ENCODE measurements at regions not wholly inside any gene's neighbourhood (a gene's known extent, or its start where the extent isn't known, plus 50 kb on each side); places are given as distances from the start of the nearest gene placed in this dataset.

- H3K9me3 ChIP-seq, result no peaks in the 10 kb centered on the region
- TF ChIP-seq CTCF (IDR thresholded peaks at IDR 0.05), result no peak
- H3K27me3 ChIP-seq (ENCODE audit: insufficient read depth in 3 of 3, low read length in 2 of 3), result peaks cover 0 to 7% (median 0%) of the 10 kb centered on the region in 3 donors
- no peak overlapping the region for H3K27ac ChIP-seq
- no peak overlapping the region for H3K4me3 ChIP-seq
- H3K36me3 ChIP-seq (ENCODE audit: insufficient read depth in 1 of 2, low read depth in 1 of 2), result no peaks in the 10 kb centered on the region
- intact Hi-C loops (cut with DNase I), result no loop called here
- 63 to 86% (median 67%) methylated on average over 4 to 7 of the region's 7 CpGs for WGBS, 3 donors
- DNase-seq, result no peak
- ATAC-seq, result no peak
- H3K4me1 ChIP-seq, result no peaks in the 10 kb centered on the region
Observed at GRCh38 chrX:69015156-69015555, 150.1 kb downstream of the PJA1 start.

GRCh38 chrX:69014200-69014599, 151.1 kb downstream of the PJA1 start:
- ATAC-seq, result no peak
- H3K36me3 ChIP-seq (ENCODE audit: insufficient read depth in 1 of 2, low read depth in 1 of 2), result no peaks in the 10 kb centered on the region
- no peaks in the 10 kb centered on the region for H3K9me3 ChIP-seq
- no peak overlapping the region for H3K4me3 ChIP-seq
- TF ChIP-seq CTCF (IDR thresholded peaks at IDR 0.05), result no peak
- DNase-seq, result no peak
- WGBS, 3 donors, result 62 to 88% (median 87%) methylated on average over 2 of the region's 2 CpGs
- H3K27ac ChIP-seq, result no peak overlapping the region
- H3K27me3 ChIP-seq (ENCODE audit: insufficient read depth in 3 of 3, low read length in 2 of 3), result peaks cover 0 to 3% (median 0%) of the 10 kb centered on the region in 3 donors
- H3K4me1 ChIP-seq, result no peaks in the 10 kb centered on the region
- intact Hi-C loops (cut with DNase I), result no loop called here

- Histone ChIP-seq H3K27ac (no peak overlapping the region), H3K4me1 (no peaks in the 10 kb centered on the region), H3K4me3 (no peak overlapping the region), H3K36me3 (ENCODE audit: insufficient read depth in 1 of 2, low read depth in 1 of 2) (no peaks in the 10 kb centered on the region), H3K9me3 (no peaks in the 10 kb centered on the region), H3K27me3 (ENCODE audit: insufficient read depth in 3 of 3, low read length in 2 of 3) (peaks cover 0 to 2% (median 0%) of the 10 kb centered on the region in 3 donors)
- intact Hi-C loops (cut with DNase I), result no loop called here
- no peak for ATAC-seq
- 57 to 92% (median 84%) methylated on average over 4 of the region's 4 CpGs for WGBS, 3 donors
- TF ChIP-seq CTCF (IDR thresholded peaks at IDR 0.05), result no peak
- DNase-seq, result no peak
Observed at GRCh38 chrX:69010339-69010738, 154.9 kb downstream of the PJA1 start.

- ATAC-seq (no peak), DNase-seq (no peak)
- no peak for TF ChIP-seq CTCF (IDR thresholded peaks at IDR 0.05)
- no peaks in the 10 kb centered on the region for H3K9me3 ChIP-seq
- H3K27ac ChIP-seq, result no peak overlapping the region
- intact Hi-C loops (cut with DNase I), result no loop called here
- H3K4me1 ChIP-seq, result peaks cover 5% of the 10 kb centered on the region
- WGBS, 3 donors, result 53 to 74% (median 68%) methylated on average over 4 of the region's 4 CpGs
- H3K27me3 ChIP-seq (ENCODE audit: insufficient read depth in 3 of 3, low read length in 2 of 3), result peaks cover 0 to 23% (median 0%) of the 10 kb centered on the region in 3 donors
- H3K36me3 ChIP-seq (ENCODE audit: insufficient read depth in 1 of 2, low read depth in 1 of 2), result no peaks in the 10 kb centered on the region
- H3K4me3 ChIP-seq, result no peak overlapping the region
Observed at GRCh38 chrX:69000877-69001276, 164.4 kb downstream of the PJA1 start.

- DNase-seq, result no peak
- Histone ChIP-seq H3K9me3 (no peaks in the 10 kb centered on the region), H3K4me3 (no peak overlapping the region), H3K4me1 (peaks cover 5% of the 10 kb centered on the region), H3K27me3 (ENCODE audit: insufficient read depth in 3 of 3, low read length in 2 of 3) (peaks cover 0 to 24% (median 0%) of the 10 kb centered on the region in 3 donors), H3K27ac (no peak overlapping the region), H3K36me3 (ENCODE audit: insufficient read depth in 1 of 2, low read depth in 1 of 2) (no peaks in the 10 kb centered on the region)
- intact Hi-C loops (cut with DNase I), result loop anchor here in 1 of 2 donors (5.0 kb wide), 1 partner anchor 168 kb away; no protein-coding TSS in a partner anchor
- WGBS, 3 donors, result 79 to 90% (median 81%) methylated on average over 2 of the region's 2 CpGs
- no peak for TF ChIP-seq CTCF (IDR thresholded peaks at IDR 0.05)
- ATAC-seq, result no peak
Observed at GRCh38 chrX:68999931-69000330, 165.3 kb downstream of the PJA1 start.

Data from psoas muscle (tissue), 7 donors.